ENCODE measurements at regions not wholly inside any gene's neighbourhood (a gene's known extent, or its start where the extent isn't known, plus 50 kb on each side); places are given as distances from the start of the nearest gene placed in this dataset.
"Not testable (repeated sequence)": the region's sequence is repeated elsewhere in the genome, so short reads cannot be mapped to it uniquely, and the experiment has no call there.

DNA sequence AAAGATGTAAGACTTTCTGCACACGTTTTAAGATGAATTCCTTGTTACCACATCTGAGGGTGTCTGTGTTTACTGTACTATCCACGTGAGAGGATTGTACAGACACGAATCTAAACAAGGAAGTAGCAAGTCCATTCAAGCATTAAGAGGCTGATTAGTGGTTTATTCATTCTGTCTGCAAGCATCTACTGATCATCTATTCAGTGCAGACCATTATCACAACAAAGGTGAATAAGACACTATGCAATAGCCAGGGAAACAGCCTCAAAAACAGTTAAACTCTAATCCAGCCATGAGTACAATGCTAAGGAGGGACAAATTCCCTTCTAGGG, 111.6 kb upstream of the PZP start:
- DNase-seq (ENCODE audit: low spot score in 2 of 2) (no peak), FAIRE-seq (no peak)

DNA sequence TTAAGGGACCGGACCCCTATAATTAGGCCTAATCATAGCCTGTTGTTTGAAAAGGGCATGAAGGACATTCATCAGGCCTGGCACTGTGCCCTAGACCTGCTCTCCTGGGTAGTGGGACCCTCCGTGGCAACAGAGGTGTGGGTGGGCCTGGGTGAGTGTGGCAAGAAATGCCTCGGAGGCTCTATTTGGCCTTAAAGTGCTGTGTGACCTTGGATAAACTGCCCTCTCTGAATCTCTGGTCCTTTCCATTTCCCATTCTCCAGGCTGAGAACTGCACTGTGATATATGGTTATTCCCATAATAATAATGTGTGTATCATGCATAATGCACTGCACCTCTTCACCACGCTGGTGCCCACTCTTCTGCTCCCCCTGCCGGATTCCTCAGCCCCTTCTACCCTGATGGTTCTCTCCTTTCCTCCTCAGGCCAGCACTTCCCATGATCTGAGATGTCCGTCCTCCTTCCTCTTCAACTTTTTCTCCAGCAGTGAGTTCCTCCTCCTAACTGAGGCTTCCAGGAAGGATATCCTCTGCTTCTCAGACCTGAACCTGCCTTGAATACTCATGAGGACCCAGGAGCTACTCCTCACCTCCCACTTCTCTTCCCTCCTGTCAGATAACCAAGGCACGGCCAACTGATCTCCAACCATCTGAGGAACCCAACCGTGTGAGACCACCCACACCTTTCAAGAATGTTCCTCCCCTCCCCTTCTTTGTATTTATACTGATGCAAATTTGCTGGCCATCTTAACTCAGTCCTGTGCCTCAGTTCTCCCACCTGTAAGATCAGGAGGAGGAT, 111.0 kb upstream of the PZP start:
- no peak for DNase-seq (ENCODE audit: low spot score in 2 of 2)
- no peak for FAIRE-seq

- DNase-seq (ENCODE audit: low spot score in 2 of 2); FAIRE-seq: not testable (repeated sequence)
Observed at GRCh38 chr12:9313479-9313878, 105.3 kb upstream of the PZP start.

DNA sequence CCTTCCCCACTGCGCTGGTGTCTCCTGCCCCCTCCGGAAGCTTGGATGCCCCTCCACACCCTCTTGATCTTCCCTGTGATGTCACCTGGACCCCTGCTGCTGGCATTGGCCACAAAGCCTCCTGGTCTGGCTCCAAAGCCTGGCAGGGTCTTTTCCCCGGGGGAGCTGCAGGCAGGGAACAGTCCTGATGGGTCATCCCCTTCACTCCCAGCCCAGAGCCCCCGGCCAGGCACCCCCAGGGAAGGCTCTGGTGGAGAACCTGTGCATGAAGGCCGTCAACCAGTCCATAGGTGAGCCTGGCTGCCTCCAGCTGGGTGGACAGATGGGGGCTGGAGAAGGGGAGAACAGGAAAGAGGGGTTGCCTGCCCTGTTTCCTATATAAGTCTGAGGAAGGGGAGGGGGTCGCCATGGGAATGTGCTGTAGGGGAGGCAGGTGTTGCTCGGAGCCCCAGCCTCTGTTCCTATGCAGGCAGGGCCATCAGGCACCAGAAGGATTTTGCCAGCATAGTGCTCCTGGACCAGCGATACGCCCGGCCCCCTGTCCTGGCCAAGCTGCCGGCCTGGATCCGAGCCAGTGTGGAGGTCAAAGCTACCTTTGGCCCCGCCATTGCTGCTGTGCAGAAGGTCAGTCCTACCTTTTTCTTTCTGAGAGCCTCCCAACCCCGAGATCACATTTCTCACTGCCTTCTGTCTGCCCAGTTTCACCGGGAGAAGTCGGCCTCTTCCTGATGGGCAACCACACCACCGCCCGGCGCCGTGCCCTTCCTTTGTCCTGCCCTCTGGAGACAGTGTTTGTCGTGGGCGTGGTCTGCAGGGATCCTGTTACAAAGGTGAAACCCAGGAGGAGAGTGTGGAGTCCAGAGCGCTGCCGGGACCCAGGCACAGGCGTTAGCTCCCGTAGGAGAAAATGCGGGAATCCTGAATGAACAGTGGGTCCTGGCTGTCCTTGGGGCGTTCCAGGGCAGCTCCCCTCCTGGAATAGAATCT, 104.5 kb upstream of the PZP start:
- not testable (repeated sequence) for DNase-seq (ENCODE audit: low spot score in 2 of 2); FAIRE-seq

DNA sequence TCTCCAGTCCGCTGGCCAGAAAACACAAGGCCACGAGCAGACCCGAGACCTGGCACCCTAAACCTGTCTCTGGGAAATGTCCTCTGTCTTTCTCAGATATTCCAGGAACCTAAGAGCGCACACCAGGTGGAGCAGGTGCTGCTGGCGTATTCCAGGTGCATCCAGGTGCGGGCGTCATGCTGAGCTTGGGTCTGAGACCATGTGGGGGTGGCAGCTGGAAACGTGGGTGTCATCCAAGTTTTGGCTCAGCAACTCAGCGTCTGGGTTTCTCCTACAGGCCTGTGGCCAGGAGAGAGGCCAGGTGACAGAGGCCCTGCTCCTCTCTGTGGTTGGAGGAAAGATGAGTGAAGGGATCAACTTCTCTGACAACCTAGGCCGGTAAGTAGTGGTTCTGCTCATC, 103.3 kb upstream of the PZP start:
- not testable (repeated sequence) for FAIRE-seq; DNase-seq (ENCODE audit: low spot score in 2 of 2)

GRCh38 chr12:9310645-9311044, 102.5 kb upstream of the PZP start:
- not testable (repeated sequence) for FAIRE-seq; DNase-seq (ENCODE audit: low spot score in 2 of 2)

DNA sequence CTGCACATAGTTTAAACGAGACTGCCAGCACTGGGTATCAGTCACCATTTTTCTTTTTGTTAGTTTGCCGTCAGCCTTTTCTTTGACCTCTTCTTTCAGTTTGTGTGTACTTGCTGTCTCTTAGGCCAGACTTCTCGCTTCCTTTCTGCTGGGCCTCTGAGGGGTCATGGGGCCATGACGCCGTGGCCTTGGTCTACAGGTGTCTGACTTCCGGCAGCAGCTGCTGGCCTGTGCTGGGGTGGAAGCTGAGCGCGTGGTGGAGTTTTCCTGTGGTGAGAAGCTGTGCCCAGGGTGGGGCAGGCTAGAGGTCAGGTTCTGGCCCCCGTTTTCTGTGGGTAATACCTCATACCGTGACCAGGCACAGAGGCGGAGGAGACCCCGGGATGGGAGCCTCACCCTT, 101.6 kb upstream of the PZP start:
- DNase-seq (ENCODE audit: low spot score in 2 of 2); FAIRE-seq: not testable (repeated sequence)

DNA sequence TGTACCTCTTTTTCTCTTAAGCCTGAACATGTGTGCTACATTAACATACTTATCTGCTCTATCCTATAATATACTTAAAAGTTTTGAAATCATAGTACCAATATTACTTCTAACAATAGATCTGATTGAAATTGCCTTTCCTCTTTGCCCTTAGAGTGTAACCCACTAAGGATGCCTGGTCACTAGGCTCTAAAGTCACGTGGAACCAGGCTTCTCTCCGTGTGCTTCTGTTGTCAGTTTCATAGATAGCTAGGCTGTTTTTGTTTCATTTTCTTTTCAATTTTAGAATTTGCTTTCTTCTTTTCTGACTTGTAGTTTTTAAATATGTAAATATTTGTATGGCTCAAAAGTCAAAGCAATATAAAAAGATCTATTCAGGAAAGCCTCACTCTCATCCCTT, 100.5 kb upstream of the PZP start:
- not testable (repeated sequence) for DNase-seq (ENCODE audit: low spot score in 2 of 2); FAIRE-seq

DNA sequence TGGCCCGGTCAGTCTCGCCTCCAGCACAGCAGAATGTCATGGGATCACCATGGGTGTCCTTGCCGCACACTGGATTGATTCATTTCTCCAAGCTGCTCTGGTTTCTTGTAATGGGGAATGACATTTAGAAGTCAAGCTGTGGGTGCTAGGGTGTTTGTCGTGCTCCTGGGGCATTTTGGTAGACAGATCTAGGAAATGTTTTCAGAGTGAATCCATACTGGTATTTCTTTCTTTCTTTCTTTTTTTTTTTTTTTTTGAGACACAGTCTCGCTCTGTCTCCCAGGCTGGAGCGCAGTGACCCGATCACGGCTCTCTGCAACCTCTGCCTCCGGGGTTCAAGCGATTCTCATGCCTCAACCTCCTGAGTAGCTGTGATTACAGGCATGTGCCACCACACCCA, 100.0 kb upstream of the PZP start:
- not testable (repeated sequence) for DNase-seq (ENCODE audit: low spot score in 2 of 2); FAIRE-seq

GRCh38 chr12:9307255-9307654, 99.1 kb upstream of the PZP start:
- not testable (repeated sequence) for DNase-seq (ENCODE audit: low spot score in 2 of 2); FAIRE-seq

DNA sequence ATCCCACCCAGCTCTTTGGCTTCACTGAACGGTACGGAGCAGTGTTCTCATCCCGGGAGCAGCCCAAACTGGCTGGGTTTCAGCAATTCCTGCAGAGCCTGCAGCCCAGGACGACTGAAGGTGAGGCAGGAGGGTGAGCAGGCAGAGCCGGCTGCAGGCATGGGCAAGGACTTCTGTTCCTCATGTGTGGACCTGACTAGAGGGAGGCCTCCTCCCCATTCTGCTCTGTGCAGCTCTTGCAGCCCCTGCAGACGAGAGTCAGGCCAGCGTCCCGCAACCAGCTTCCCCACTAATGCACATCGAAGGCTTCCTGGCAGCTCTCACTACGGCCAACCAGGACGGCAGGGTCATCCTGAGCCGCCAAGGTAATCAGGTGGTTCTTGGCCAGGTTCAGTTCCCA, 97.8 kb upstream of the PZP start:
- not testable (repeated sequence) for FAIRE-seq; DNase-seq (ENCODE audit: low spot score in 2 of 2)

GRCh38 chr12:9304540-9304939, 96.3 kb upstream of the PZP start:
- not testable (repeated sequence) for DNase-seq (ENCODE audit: low spot score in 2 of 2); FAIRE-seq

GRCh38 chr12:9295872-9296271, 87.7 kb upstream of the PZP start:
- not testable (repeated sequence) for FAIRE-seq; DNase-seq (ENCODE audit: low spot score in 2 of 2)

- not testable (repeated sequence) for DNase-seq (ENCODE audit: low spot score in 2 of 2); FAIRE-seq
Observed at GRCh38 chr12:9294072-9294620, 86.0 kb upstream of the PZP start.

- not testable (repeated sequence) for FAIRE-seq
Observed at GRCh38 chr12:9293391-9293790, 85.2 kb upstream of the PZP start.

GRCh38 chr12:9289984-9290383, 81.8 kb upstream of the PZP start:
- not testable (repeated sequence) for DNase-seq (ENCODE audit: low spot score in 2 of 2); FAIRE-seq

More at GRCh38 chr12:9293391-9293790, 85.2 kb upstream of the PZP start:
- not testable (repeated sequence) for DNase-seq (ENCODE audit: low spot score in 2 of 2)

DNA sequence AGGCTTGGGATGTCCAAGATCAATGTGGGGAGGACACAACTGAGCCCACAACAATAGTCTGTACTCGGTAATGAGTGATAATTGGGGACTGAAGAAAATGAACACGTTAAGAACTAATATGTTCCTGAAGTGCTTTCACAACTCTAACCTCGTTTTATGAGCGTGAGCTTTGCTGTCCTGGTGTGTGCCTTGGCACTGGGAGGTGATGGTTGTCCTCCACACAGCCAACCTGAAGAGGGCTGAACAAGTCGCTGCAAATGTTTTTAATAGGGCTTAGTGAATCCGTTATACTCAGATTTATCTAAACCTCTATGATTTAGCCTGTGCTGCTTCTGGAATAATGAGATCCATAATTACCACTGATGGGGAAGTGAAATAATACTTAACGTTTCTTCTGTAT, 76.5 kb upstream of the PZP start:
- not testable (repeated sequence) for DNase-seq (ENCODE audit: low spot score in 2 of 2); FAIRE-seq

- not testable (repeated sequence) for DNase-seq (ENCODE audit: low spot score in 2 of 2); FAIRE-seq
Observed at GRCh38 chr12:9284197-9284596, 76.0 kb upstream of the PZP start.

DNA sequence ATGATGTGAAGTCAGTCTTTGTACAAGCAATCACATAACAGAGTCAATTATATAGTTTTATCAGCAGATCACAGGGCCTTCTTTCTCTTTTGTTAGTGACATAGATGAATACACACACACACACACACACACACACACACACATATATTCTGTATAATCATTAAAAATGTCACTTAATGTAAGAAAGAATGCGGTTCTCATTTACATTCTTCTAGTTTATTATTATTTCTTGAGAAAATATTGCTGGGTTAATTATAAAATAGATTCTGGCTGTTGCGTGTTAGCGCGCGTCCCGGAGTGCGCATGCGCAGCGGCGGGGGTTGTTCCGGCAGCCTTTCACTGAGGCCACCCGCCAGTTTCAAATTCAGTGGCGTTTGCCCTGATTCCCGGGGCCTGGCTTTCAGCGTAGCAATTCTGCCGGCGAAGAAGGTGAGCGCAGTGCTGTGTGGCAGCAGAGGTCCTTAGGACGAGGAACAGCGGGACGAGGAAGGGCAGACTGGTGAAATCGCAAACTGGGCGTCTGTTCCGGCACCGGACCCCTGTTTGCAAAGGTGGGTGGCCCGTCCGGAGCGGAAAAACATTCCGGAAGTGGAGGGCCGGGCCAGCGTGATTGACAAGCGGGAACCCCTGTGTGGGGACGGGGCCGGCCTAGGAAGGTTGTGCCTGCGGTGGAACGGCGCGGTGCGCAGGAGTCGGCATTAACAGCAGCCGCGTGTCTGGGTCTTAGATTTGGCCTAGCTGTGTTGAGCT, 75.3 kb upstream of the PZP start:
- DNase-seq (ENCODE audit: low spot score in 2 of 2) = peak; percentile 9 to 47
- not testable (repeated sequence) for FAIRE-seq

- DNase-seq (ENCODE audit: low spot score in 2 of 2) (no peak), FAIRE-seq (no peak)
Observed at GRCh38 chr12:9276990-9277389, 68.8 kb upstream of the PZP start.

Data from frontal cortex (tissue), 3 donors.